Ectodermal cell (in vitro differentiated cells): ENCODE measurements at regions not wholly inside any gene's neighbourhood (a gene's known extent, or its start where the extent isn't known, plus 50 kb on each side); places are given as distances from the start of the nearest gene placed in this dataset.
"Not testable (repeated sequence)": the region's sequence is repeated elsewhere in the genome, so short reads cannot be mapped to it uniquely, and the experiment has no call there.

ENCODE experiments used
- H3K27ac ChIP-seq: 2 replicates; pipeline ENCODE4 v1.7.0; 2013; ENCODE audit warnings: mild to moderate bottlenecking, low read depth, low read length; ENCODE audit not compliant: insufficient read depth, poor library complexity, severe bottlenecking
- H3K27me3 ChIP-seq: 2 replicates; pipeline ENCODE4 v1.7.0; 2013; ENCODE audit warnings: mild to moderate bottlenecking, low read length; ENCODE audit not compliant: insufficient read depth, control insufficient read depth, poor library complexity, severe bottlenecking
- H3K36me3 ChIP-seq: one replicate; pipeline ENCODE4 v1.7.0; 2013; ENCODE audit warnings: low read length; ENCODE audit not compliant: control insufficient read depth, insufficient read depth
- H3K4me1 ChIP-seq: one replicate; pipeline ENCODE4 v1.7.0; 2013; ENCODE audit warnings: low read length; ENCODE audit not compliant: control insufficient read depth, insufficient read depth
- H3K4me3 ChIP-seq: 2 replicates; pipeline ENCODE4 v1.7.0; 2013; ENCODE audit warnings: low read depth, low read length, control low read depth; ENCODE audit not compliant: insufficient read depth
- H3K9me3 ChIP-seq: 2 replicates; pipeline ENCODE4 v1.7.0; 2013; ENCODE audit warnings: mild to moderate bottlenecking, low read length, moderate library complexity; ENCODE audit not compliant: control insufficient read depth
- WGBS, 2 experiments: methylation state at CpG; one replicate each; pipeline ENCODE4 v1.1.7; 2013; ENCODE audit warnings: missing lambda C conversion rate in 2 of 2; 5-methylcytosine and 5-hydroxymethylcytosine counted together

- WGBS, 2 experiments, result 87 to 88% methylated on average over 7 of the region's 7 CpGs
- Histone ChIP-seq H3K27me3 (no peaks in the 10 kb centered on the region), H3K4me1 (no peaks in the 10 kb centered on the region)
Measured at GRCh38 chr3:188021502-188022040, 132.4 kb upstream of the LPP start.

GRCh38 chr3:188022902-188023301, 131.1 kb upstream of the LPP start:
- H3K9me3 ChIP-seq, H3K27me3 ChIP-seq, H3K4me1 ChIP-seq, H3K36me3 ChIP-seq, H3K4me3 ChIP-seq, H3K27ac ChIP-seq: not testable (repeated sequence)
- 91 to 95% methylated on average over 4 of the region's 4 CpGs for WGBS, 2 experiments

More at GRCh38 chr3:188021502-188022040, 132.4 kb upstream of the LPP start:
- H3K4me3 ChIP-seq, result no peak overlapping the region
- no peaks in the 10 kb centered on the region for H3K9me3 ChIP-seq
- no peak overlapping the region for H3K27ac ChIP-seq
- no peaks in the 10 kb centered on the region for H3K36me3 ChIP-seq

- Histone ChIP-seq H3K4me3 (no peak overlapping the region), H3K9me3 (no peaks in the 10 kb centered on the region), H3K27ac (no peak overlapping the region), H3K4me1 (no peaks in the 10 kb centered on the region), H3K36me3 (no peaks in the 10 kb centered on the region), H3K27me3 (no peaks in the 10 kb centered on the region)
- WGBS, 2 experiments, result 94 to 100% methylated on average over 4 to 6 of the region's 6 CpGs
Measured at GRCh38 chr3:188025555-188025954, 128.4 kb upstream of the LPP start.

- Histone ChIP-seq H3K4me3 (no peak overlapping the region), H3K9me3 (no peaks in the 10 kb centered on the region), H3K27me3 (no peaks in the 10 kb centered on the region), H3K27ac (no peak overlapping the region), H3K36me3 (no peaks in the 10 kb centered on the region), H3K4me1 (no peaks in the 10 kb centered on the region)
- 96 to 97% methylated on average over 3 of the region's 3 CpGs for WGBS, 2 experiments
Measured at GRCh38 chr3:188026191-188026968, 127.6 kb upstream of the LPP start.

- no peaks in the 10 kb centered on the region for H3K4me1 ChIP-seq
- H3K27ac ChIP-seq, result no peak overlapping the region
- peaks cover 3% of the 10 kb centered on the region for H3K9me3 ChIP-seq
- WGBS, 2 experiments, result 94 to 100% methylated on average over 2 of the region's 2 CpGs
- H3K27me3 ChIP-seq, result no peaks in the 10 kb centered on the region
- H3K4me3 ChIP-seq, result no peak overlapping the region
- H3K36me3 ChIP-seq, result no peaks in the 10 kb centered on the region
Measured at GRCh38 chr3:188031121-188031520, 122.8 kb upstream of the LPP start.

- 96 to 97% methylated on average over 3 of the region's 3 CpGs for WGBS, 2 experiments
- no peaks in the 10 kb centered on the region for H3K27me3 ChIP-seq
- no peak overlapping the region for H3K27ac ChIP-seq
- peaks cover 3% of the 10 kb centered on the region for H3K9me3 ChIP-seq
- H3K4me3 ChIP-seq, result no peak overlapping the region
- H3K4me1 ChIP-seq, result peaks cover 4% of the 10 kb centered on the region
- no peaks in the 10 kb centered on the region for H3K36me3 ChIP-seq
Measured at GRCh38 chr3:188034989-188035388, 119.0 kb upstream of the LPP start.

- WGBS, 2 experiments, result 92 to 93% methylated on average over 3 of the region's 3 CpGs
- Histone ChIP-seq H3K9me3 (peaks cover 3% of the 10 kb centered on the region), H3K27me3 (no peaks in the 10 kb centered on the region), H3K4me3 (no peak overlapping the region), H3K36me3 (no peaks in the 10 kb centered on the region), H3K27ac (no peak overlapping the region), H3K4me1 (peaks cover 4% of the 10 kb centered on the region)
Measured at GRCh38 chr3:188036375-188037194, 117.4 kb upstream of the LPP start.

- no peak overlapping the region for H3K4me3 ChIP-seq
- H3K4me1 ChIP-seq, result peaks cover 4% of the 10 kb centered on the region
- 69 to 71% methylated on average over 5 of the region's 5 CpGs for WGBS, 2 experiments
- H3K27me3 ChIP-seq, result no peaks in the 10 kb centered on the region
- H3K27ac ChIP-seq, result no peak overlapping the region
- peaks cover 3% of the 10 kb centered on the region for H3K9me3 ChIP-seq
- no peaks in the 10 kb centered on the region for H3K36me3 ChIP-seq
Measured at GRCh38 chr3:188037195-188037718, 116.7 kb upstream of the LPP start.

GRCh38 chr3:188037965-188038581, 115.9 kb upstream of the LPP start:
- H3K4me3 ChIP-seq, result no peak overlapping the region
- peaks cover 4% of the 10 kb centered on the region for H3K4me1 ChIP-seq
- H3K27ac ChIP-seq, result no peak overlapping the region
- H3K27me3 ChIP-seq, result no peaks in the 10 kb centered on the region
- H3K9me3 ChIP-seq, result peaks cover 3% of the 10 kb centered on the region
- no peaks in the 10 kb centered on the region for H3K36me3 ChIP-seq
- WGBS, 2 experiments, result 97 to 98% methylated on average over 6 of the region's 6 CpGs

- Histone ChIP-seq H3K4me1 (peaks cover 4% of the 10 kb centered on the region), H3K9me3 (no peaks in the 10 kb centered on the region), H3K27ac (no peak overlapping the region), H3K36me3 (no peaks in the 10 kb centered on the region), H3K27me3 (no peaks in the 10 kb centered on the region), H3K4me3 (no peak overlapping the region)
- WGBS, 2 experiments, result 91 to 100% methylated on average over 1 of the region's 1 CpG
Measured at GRCh38 chr3:188041193-188041592, 112.8 kb upstream of the LPP start.
